CD4-positive, alpha-beta T cell treated with Interleukin-10 for 1 hour (primary cell): ENCODE measurements at regions not wholly inside any gene's neighbourhood (a gene's known extent, or its start where the extent isn't known, plus 50 kb on each side); places are given as distances from the start of the nearest gene placed in this dataset.

Source experiments
- DNase-seq: peaks from one replicate; pipeline ENCODE4 v3.0.0-alpha.2; 2020

GRCh38 chr10:78574547-78574946 is 494.2 kb upstream of the ZMIZ1 start:
- DNase-seq = no peak

- DNase-seq = no peak
Observed at GRCh38 chr10:78575400-78575799, 493.4 kb upstream of the ZMIZ1 start.

- DNase-seq = no peak
Observed at GRCh38 chr10:78576276-78576675, 492.5 kb upstream of the ZMIZ1 start.

GRCh38 chr10:78577712-78578111 is 491.1 kb upstream of the ZMIZ1 start:
- DNase-seq = no peak

GRCh38 chr10:78578929-78579328 is 489.8 kb upstream of the ZMIZ1 start:
- DNase-seq = peak; percentile 3

GRCh38 chr10:78579576-78579975 is 489.2 kb upstream of the ZMIZ1 start:
- DNase-seq = no peak

- no peak for DNase-seq
Observed at GRCh38 chr10:78579995-78580394, 488.8 kb upstream of the ZMIZ1 start.

GRCh38 chr10:78581133-78581694 is 487.6 kb upstream of the ZMIZ1 start:
- DNase-seq = no peak

GRCh38 chr10:78582540-78582939 is 486.2 kb upstream of the ZMIZ1 start:
- no peak for DNase-seq

GRCh38 chr10:78584266-78584665 is 484.5 kb upstream of the ZMIZ1 start:
- DNase-seq = no peak

GRCh38 chr10:78584681-78585080 is 484.1 kb upstream of the ZMIZ1 start:
- DNase-seq = no peak

GRCh38 chr10:78585952-78586351 is 482.8 kb upstream of the ZMIZ1 start:
- no peak for DNase-seq

GRCh38 chr10:78588194-78588811 is 480.5 kb upstream of the ZMIZ1 start:
- DNase-seq = no peak

GRCh38 chr10:78589687-78590086 is 479.1 kb upstream of the ZMIZ1 start:
- no peak for DNase-seq

GRCh38 chr10:78591066-78591465 is 477.7 kb upstream of the ZMIZ1 start:
- no peak for DNase-seq

GRCh38 chr10:78594559-78595268 is 474.1 kb upstream of the ZMIZ1 start:
- no peak for DNase-seq

- no peak for DNase-seq
Observed at GRCh38 chr10:78595269-78595619, 473.5 kb upstream of the ZMIZ1 start.

- no peak for DNase-seq
Observed at GRCh38 chr10:78596556-78596955, 472.2 kb upstream of the ZMIZ1 start.

GRCh38 chr10:78597796-78598555 is 470.8 kb upstream of the ZMIZ1 start:
- no peak for DNase-seq

GRCh38 chr10:78599122-78599853 is 469.5 kb upstream of the ZMIZ1 start:
- no peak for DNase-seq

GRCh38 chr10:78600121-78600665 is 468.6 kb upstream of the ZMIZ1 start:
- DNase-seq = no peak

GRCh38 chr10:78600740-78601139 is 468.0 kb upstream of the ZMIZ1 start:
- no peak for DNase-seq
